K562 (cell line): ENCODE measurements at regions not wholly inside any gene's neighbourhood (a gene's known extent, or its start where the extent isn't known, plus 50 kb on each side); places are given as distances from the start of the nearest gene placed in this dataset.

Source experiments
- ATAC-seq: fragments of 200-7000 bp; cut with Tn5 transposase; 3 replicates; pipeline ENCODE4 v1.9.1; 2020; ENCODE audit warnings: moderate library complexity
- BruUV-seq: library from RNA; stranded (reverse); fragments of 400-500 nt; replicated peaks from 2 replicates; lab custom pipeline; 2021; lab: Mats Ljungman, UMichigan
- CTCF ChIA-PET: fragments of 300-600 bp; formaldehyde crosslinking; extraction: SDS; loops from one replicate; lab custom pipeline; 2021; ENCODE audit warnings: low intra/inter-chr PET ratio; lab: Yijun Ruan, JAX
- POLR2A ChIA-PET: fragments of 300-600, 350-650 bp; sonication (Branson Sonifier 250); formaldehyde crosslinking; extraction: SDS; loops from one replicate; lab custom pipeline; 2021; ENCODE audit warnings: antibody characterized with exemption, inconsistent platforms; lab: Yijun Ruan, JAX
- DNase-seq, 4 experiments: peaks; one replicate each; pipeline versions ENCODE4 v3.0.0 to v3.0.0-alpha.2; 2011 to 2018; ENCODE audit warnings: low spot score in 3 of 4, mixed read lengths in 3 of 4; ENCODE audit errors: extremely low read depth in 1 of 4
- FAIRE-seq: peaks from 2 replicates; lab custom pipeline; 2011; peaks lifted over from hg19 to GRCh38; lab: Jason Lieb, UNC
- H2AFZ ChIP-seq: 2 replicates; pipeline ENCODE4 v1.6.0; 2011; ENCODE audit warnings: low read depth, low read length, control low read depth, inconsistent platforms
- H3K27ac ChIP-seq: fragments of 200-600 bp; 3 replicates; pipeline ENCODE4 v1.8.0; 2011; ENCODE audit warnings: low read depth, mild to moderate bottlenecking, control low read depth, inconsistent platforms, low read length, moderate library complexity, mixed read lengths; ENCODE audit errors: extremely low read depth
- H3K27me3 ChIP-seq, 2 experiments: fragments of 300-600 bp in 1 of 2; 2 replicates in 1 of 2; 3 replicates in 1 of 2; pipeline versions ENCODE4 v1.6.0 to v1.8.0; 2011; ENCODE audit warnings: inconsistent platforms in 2 of 2, low read length in 2 of 2, mild to moderate bottlenecking in 1 of 2, mixed read lengths in 1 of 2, moderate library complexity in 1 of 2; ENCODE audit not compliant: control insufficient read depth in 2 of 2, insufficient read depth in 2 of 2
- H3K36me3 ChIP-seq: fragments of 300-600 bp; 3 replicates; pipeline ENCODE4 v1.8.0; 2011; ENCODE audit warnings: mild to moderate bottlenecking, low read length, inconsistent platforms; ENCODE audit not compliant: control insufficient read depth, insufficient read depth
- H3K4me1 ChIP-seq, 2 experiments: fragments of 200-600 bp in 1 of 2; replicated peaks in 1 of 2; 2 replicates in 1 of 2; 3 replicates in 1 of 2; pipeline versions ENCODE4 v1.5.1 to v1.8.0; 2011; ENCODE audit warnings: inconsistent platforms in 2 of 2, low read length in 2 of 2, mild to moderate bottlenecking in 1 of 2, mixed read lengths in 1 of 2, moderate library complexity in 1 of 2; ENCODE audit not compliant: control insufficient read depth in 2 of 2, insufficient read depth in 2 of 2
- H3K4me2 ChIP-seq: 2 replicates; pipeline ENCODE4 v1.6.1; 2011; ENCODE audit warnings: low read length, control low read depth, inconsistent platforms, mixed read lengths; ENCODE audit not compliant: insufficient read depth
- H3K4me3 ChIP-seq: fragments of 200-600 bp; sonication (generic), shearing (Covaris generic); 2 replicates; pipeline ENCODE4 v1.5.1; 2016; ENCODE audit warnings: control low read depth, inconsistent platforms
- H3K79me2 ChIP-seq: fragments of 200-600 bp; 3 replicates; pipeline ENCODE4 v1.8.0; 2011; ENCODE audit warnings: low read length, inconsistent platforms; ENCODE audit not compliant: control insufficient read depth, insufficient read depth
- H3K9ac ChIP-seq, 2 experiments: 2 replicates each; pipeline versions ENCODE4 v1.6.0 to v1.6.1; 2011; ENCODE audit warnings: low read depth in 2 of 2, low read length in 2 of 2, control low read depth in 1 of 2, inconsistent platforms in 1 of 2, mild to moderate bottlenecking in 1 of 2, mixed read lengths in 1 of 2; ENCODE audit not compliant: insufficient read depth in 1 of 2
- H3K9me1 ChIP-seq: one replicate; pipeline ENCODE4 v1.6.0; 2011; ENCODE audit warnings: inconsistent platforms, mild to moderate bottlenecking, low read length, moderate library complexity; ENCODE audit not compliant: control insufficient read depth, insufficient read depth
- H3K9me3 ChIP-seq: replicated peaks from 2 replicates; pipeline ENCODE4 v1.5.1; 2011; ENCODE audit warnings: low read depth, low read length, inconsistent platforms; ENCODE audit not compliant: control insufficient read depth, insufficient read depth
- H4K20me1 ChIP-seq: replicated peaks from 2 replicates; pipeline ENCODE4 v1.6.1; 2011; ENCODE audit warnings: low read length, inconsistent platforms, mixed read lengths; ENCODE audit not compliant: control insufficient read depth, insufficient read depth
- C11orf30 ChIP-seq: fragments of 450-650 bp; IDR thresholded peaks from 2 replicates; pipeline ENCODE4 v1.6.1; 2016; ENCODE audit warnings: low read depth, mild to moderate bottlenecking
- CEBPB ChIP-seq: fragments of 450-650 bp; IDR thresholded peaks from 2 replicates; pipeline ENCODE4 v1.6.1; 2016; ENCODE audit warnings: missing genetic modification characterization, missing compliant biosample characterization
- GABPB1 ChIP-seq: sonication (generic); formaldehyde crosslinking; IDR thresholded peaks from 2 replicates; pipeline ENCODE4 v1.8.0; 2022; ENCODE audit warnings: mild to moderate bottlenecking, missing genetic modification reagents
- HDAC2 ChIP-seq: fragments of 450-650 bp; IDR thresholded peaks from 2 replicates; pipeline ENCODE4 v1.6.1; 2016; ENCODE audit warnings: mild to moderate bottlenecking
- HMGN3 ChIP-seq: IDR thresholded peaks from 2 replicates; pipeline ENCODE4 v1.6.1; 2011; ENCODE audit warnings: borderline replicate concordance, low read depth, mild to moderate bottlenecking, mixed read lengths, low read length; ENCODE audit not compliant: insufficient read length; ENCODE audit errors: extremely low read depth
- HNRNPLL ChIP-seq: fragments of 200-400 bp; formaldehyde crosslinking; IDR thresholded peaks from 2 replicates; pipeline ENCODE4 v1.6.1; 2017; ENCODE audit warnings: low read length, low read depth, mild to moderate bottlenecking; ENCODE audit not compliant: poor library complexity, severe bottlenecking
- JUND ChIP-seq, 2 experiments: IDR thresholded peaks; 2 replicates in 1 of 2; 3 replicates in 1 of 2; pipeline ENCODE4 v1.6.1; 2011; ENCODE audit warnings: borderline replicate concordance in 2 of 2, low read depth in 2 of 2, low read length in 2 of 2, improper control_type of control experiment in 1 of 2, missing biosample characterization in 1 of 2, missing genetic modification characterization in 1 of 2, missing genetic modification reagents in 1 of 2
- MAZ ChIP-seq, 2 experiments: fragments of 450-650 bp in 1 of 2; sonication (generic) in 1 of 2; formaldehyde crosslinking; IDR thresholded peaks in 1 of 2; conservative IDR thresholded peaks in 1 of 2; 2 replicates each; pipeline versions ENCODE4 v1.4.0 to v1.5.0; 2020; ENCODE audit warnings: mild to moderate bottlenecking in 1 of 2, missing genetic modification reagents in 1 of 2
- NCOA6 ChIP-seq: fragments of 450-650 bp; IDR thresholded peaks from 2 replicates; pipeline ENCODE4 v1.6.1; 2017; ENCODE audit warnings: mild to moderate bottlenecking
- PRMT5 ChIP-seq: sonication (generic); formaldehyde crosslinking; IDR thresholded peaks from 2 replicates; pipeline ENCODE4 v1.5.0; 2020; ENCODE audit warnings: missing genetic modification reagents
- SMAD4 ChIP-seq: fragments of 250-450 bp; sonication (Bioruptor Pico); conservative IDR thresholded peaks from 2 replicates; pipeline ENCODE4 v1.8.0; 2021; ENCODE audit warnings: inconsistent platforms, mild to moderate bottlenecking, moderate library complexity
- SMARCC2 ChIP-seq: fragments of 450-650 bp; IDR thresholded peaks from 2 replicates; pipeline ENCODE4 v1.6.1; 2017; ENCODE audit warnings: antibody characterized with exemption, moderate library complexity, mild to moderate bottlenecking, low read depth
- SNIP1 ChIP-seq: fragments of 450-650 bp; IDR thresholded peaks from 2 replicates; pipeline ENCODE4 v1.7.1; 2017; ENCODE audit warnings: low read depth, mild to moderate bottlenecking
- SP2 ChIP-seq: IDR thresholded peaks from 2 replicates; pipeline ENCODE4 v1.6.1; 2011; ENCODE audit warnings: mild to moderate bottlenecking, low read depth, low read length, moderate library complexity; ENCODE audit not compliant: poor library complexity, severe bottlenecking; ENCODE audit errors: extremely low read depth
- ZNF175 ChIP-seq: fragments of 200-800 bp; sonication (Bioruptor generic); IDR thresholded peaks from 2 replicates; pipeline ENCODE4 v1.6.1; 2016; ENCODE audit warnings: low read depth, mild to moderate bottlenecking, missing genetic modification characterization, missing compliant biosample characterization
- ZNF444 ChIP-seq: fragments of 250-450 bp; sonication (Bioruptor Pico); IDR thresholded peaks from 2 replicates; pipeline ENCODE4 v1.4.0; 2020; ENCODE audit warnings: mild to moderate bottlenecking, moderate library complexity
- WGBS: fragments of 100-300 bp; shearing (Covaris generic); methylation state at CpG from one replicate; pipeline ENCODE4 v1.1.6; 2016; ENCODE audit warnings: low coverage, mixed read lengths; ENCODE audit not compliant: insufficient coverage; ENCODE audit errors: missing lambda C conversion rate; 5-methylcytosine and 5-hydroxymethylcytosine counted together
- in situ Hi-C: fragments of 300-500 bp; cut with MboI; formaldehyde crosslinking; loops from 4 replicates; pipeline ENCODE4 v1.15.0; 2018; ENCODE audit warnings: inconsistent platforms, mixed read lengths
- intact Hi-C: fragments of 100-400 bp; cut with micrococcal nuclease; formaldehyde crosslinking; loops from 2 replicates; pipeline ENCODE4 v1.14.2; 2022
- TF ChIP-seq, protein P1 (sequence below), 2 experiments: fragments of 450-650 bp in 1 of 2; IDR thresholded peaks; 2 replicates each; pipeline ENCODE4 v1.6.1; 2011 to 2017; ENCODE audit warnings: low read depth in 2 of 2, antibody characterized with exemption in 1 of 2, borderline replicate concordance in 1 of 2, low read length in 1 of 2, mild to moderate bottlenecking in 1 of 2, mixed read lengths in 1 of 2; ENCODE audit not compliant: control insufficient read depth in 1 of 2
- TF ChIP-seq, protein P2 (sequence below): sonication (generic); formaldehyde crosslinking; IDR thresholded peaks from 2 replicates; pipeline ENCODE4 v1.8.1; 2023; ENCODE audit warnings: mild to moderate bottlenecking, missing genetic modification reagents, moderate library complexity

DNA sequence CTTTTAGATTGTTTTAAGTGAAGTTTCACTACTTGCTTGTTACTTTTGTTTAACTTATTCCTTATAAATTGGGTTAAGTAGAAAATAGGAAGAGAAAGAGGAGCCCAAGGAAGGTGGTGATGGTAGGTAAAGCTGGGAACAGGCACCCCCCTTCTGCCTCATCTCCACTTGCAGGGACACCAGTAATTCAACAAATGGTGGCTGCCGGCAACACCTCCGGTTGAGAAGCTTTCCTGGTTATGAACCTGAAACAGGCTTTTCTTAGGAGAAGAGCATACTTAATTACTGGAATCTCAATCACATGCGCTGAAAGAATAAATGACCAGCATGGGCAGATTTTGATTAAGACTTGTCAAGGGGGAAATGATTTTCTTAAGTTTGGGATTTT is 158.9 kb upstream of the ZNF217 start:
- H2AFZ ChIP-seq, result peak overlapping the region; percentile 99
- no peaks in the 10 kb centered on the region for H3K9me3 ChIP-seq
- H3K9ac ChIP-seq, result peak overlapping the region; percentile 32 to 75; a peak in 3 of 4 replicates
- WGBS, result 6% methylated on average over 3 of the region's 3 CpGs
- DNase-seq, result peak in 1 of 4 experiments; percentile 58
- peak overlapping the region; percentile 28; the same call in 1 of the 2 replicates for H3K4me3 ChIP-seq
- in situ Hi-C loops, result no loop called here
- H4K20me1 ChIP-seq, result no peaks in the 10 kb centered on the region
- H3K36me3 ChIP-seq, result no peaks in the 10 kb centered on the region
- H3K27me3 ChIP-seq, result no peaks in the 10 kb centered on the region
- ATAC-seq, result peak; percentile 43
- intact Hi-C loops, result loop anchor here (5.0 kb wide), 2 partner anchors 165 to 185 kb away; no protein-coding TSS in a partner anchor
- H3K27ac ChIP-seq, result peak overlapping the region; percentile 92
- ChIA-PET POLR2A (interaction anchor here (0.6 to 3.4 kb wide), 4 partner anchors 12 to 857 kb away, joined by 5 to 13 read pairs (median 6); no protein-coding TSS in a partner anchor), CTCF (no interaction called here)
- H3K9me1 ChIP-seq, result no peaks in the 10 kb centered on the region
- peak overlapping the region; percentile 85 for H3K4me2 ChIP-seq
- no peaks in the 10 kb centered on the region for H3K79me2 ChIP-seq
- no peak for FAIRE-seq
- no TSS peak for BruUV-seq
- peaks cover 16 to 39% of the 10 kb centered on the region in 2 experiments for H3K4me1 ChIP-seq
- TF ChIP-seq CEBPB (tag), result no peak
- TF ChIP-seq ZNF444 (CRISPR knock-in tag), result no peak
- no peak for TF ChIP-seq SMARCC2
- no peak for TF ChIP-seq HMGN3
- TF ChIP-seq SMAD4, result peak; percentile 27; the same call in 1 of the 2 replicates
- TF ChIP-seq, protein P1, sequence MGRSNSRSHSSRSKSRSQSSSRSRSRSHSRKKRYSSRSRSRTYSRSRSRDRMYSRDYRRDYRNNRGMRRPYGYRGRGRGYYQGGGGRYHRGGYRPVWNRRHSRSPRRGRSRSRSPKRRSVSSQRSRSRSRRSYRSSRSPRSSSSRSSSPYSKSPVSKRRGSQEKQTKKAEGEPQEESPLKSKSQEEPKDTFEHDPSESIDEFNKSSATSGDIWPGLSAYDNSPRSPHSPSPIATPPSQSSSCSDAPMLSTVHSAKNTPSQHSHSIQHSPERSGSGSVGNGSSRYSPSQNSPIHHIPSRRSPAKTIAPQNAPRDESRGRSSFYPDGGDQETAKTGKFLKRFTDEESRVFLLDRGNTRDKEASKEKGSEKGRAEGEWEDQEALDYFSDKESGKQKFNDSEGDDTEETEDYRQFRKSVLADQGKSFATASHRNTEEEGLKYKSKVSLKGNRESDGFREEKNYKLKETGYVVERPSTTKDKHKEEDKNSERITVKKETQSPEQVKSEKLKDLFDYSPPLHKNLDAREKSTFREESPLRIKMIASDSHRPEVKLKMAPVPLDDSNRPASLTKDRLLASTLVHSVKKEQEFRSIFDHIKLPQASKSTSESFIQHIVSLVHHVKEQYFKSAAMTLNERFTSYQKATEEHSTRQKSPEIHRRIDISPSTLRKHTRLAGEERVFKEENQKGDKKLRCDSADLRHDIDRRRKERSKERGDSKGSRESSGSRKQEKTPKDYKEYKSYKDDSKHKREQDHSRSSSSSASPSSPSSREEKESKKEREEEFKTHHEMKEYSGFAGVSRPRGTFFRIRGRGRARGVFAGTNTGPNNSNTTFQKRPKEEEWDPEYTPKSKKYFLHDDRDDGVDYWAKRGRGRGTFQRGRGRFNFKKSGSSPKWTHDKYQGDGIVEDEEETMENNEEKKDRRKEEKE (IDR thresholded peaks at IDR 0.05; ENCODE audit: borderline replicate concordance in 1 of 2, control insufficient read depth in 1 of 2, low read depth in 2 of 2, low read length in 1 of 2), result 0 out of 4 replicates have a peak, but pooled peaks of 1 of the 2 experiments have one; percentile 46
- TF ChIP-seq MAZ (CRISPR knock-in tag; conservative IDR thresholded peaks at IDR 0.05 in 1 of 2, IDR thresholded peaks at IDR 0.05 in 1 of 2), result peak in 1 of 2 experiments; percentile 34; a peak in 1 of 4 replicates
- TF ChIP-seq JUND (IDR thresholded peaks at IDR 0.05; ENCODE audit: borderline replicate concordance, low read depth, low read length), result no peak
- TF ChIP-seq JUND (tag; IDR thresholded peaks at IDR 0.05; ENCODE audit: borderline replicate concordance, low read depth, low read length), result no peak
- TF ChIP-seq ZNF175, result 0 out of 2 replicates have a peak, but pooled peaks have one; percentile 32
- TF ChIP-seq HNRNPLL, result no peak
- no peak for TF ChIP-seq PRMT5 (CRISPR knock-in tag)
- TF ChIP-seq GABPB1 (CRISPR knock-in tag), result no peak
- TF ChIP-seq HDAC2, result no peak
- TF ChIP-seq, protein P2, sequence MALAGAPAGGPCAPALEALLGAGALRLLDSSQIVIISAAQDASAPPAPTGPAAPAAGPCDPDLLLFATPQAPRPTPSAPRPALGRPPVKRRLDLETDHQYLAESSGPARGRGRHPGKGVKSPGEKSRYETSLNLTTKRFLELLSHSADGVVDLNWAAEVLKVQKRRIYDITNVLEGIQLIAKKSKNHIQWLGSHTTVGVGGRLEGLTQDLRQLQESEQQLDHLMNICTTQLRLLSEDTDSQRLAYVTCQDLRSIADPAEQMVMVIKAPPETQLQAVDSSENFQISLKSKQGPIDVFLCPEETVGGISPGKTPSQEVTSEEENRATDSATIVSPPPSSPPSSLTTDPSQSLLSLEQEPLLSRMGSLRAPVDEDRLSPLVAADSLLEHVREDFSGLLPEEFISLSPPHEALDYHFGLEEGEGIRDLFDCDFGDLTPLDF (CRISPR knock-in tag), result no peak
- no peak for TF ChIP-seq C11orf30
- no peak for TF ChIP-seq NCOA6
- no peak for TF ChIP-seq SNIP1
- no peak for TF ChIP-seq SP2
